ENCODE measurements at regions not wholly inside any gene's neighbourhood (a gene's known extent, or its start where the extent isn't known, plus 50 kb on each side); places are given as distances from the start of the nearest gene placed in this dataset.
"Not testable (repeated sequence)": the region's sequence is repeated elsewhere in the genome, so short reads cannot be mapped to it uniquely, and the experiment has no call there.

GRCh38 chr21:26267389-26267788 lies 96.8 kb upstream of the APP start:
- H3K4me1 ChIP-seq, result no peaks in the 10 kb centered on the region
- H3K4me3 ChIP-seq (replicated peaks in 1 of 3), result no peak overlapping the region
- intact Hi-C loops (cut with DNase I), result no loop called here
- no peaks in the 10 kb centered on the region for H3K27me3 ChIP-seq
- H3K27ac ChIP-seq, result no peak overlapping the region
- H3K36me3 ChIP-seq, result no peaks in the 10 kb centered on the region
- no peaks in the 10 kb centered on the region for H3K9me3 ChIP-seq
- TF ChIP-seq, protein P1, sequence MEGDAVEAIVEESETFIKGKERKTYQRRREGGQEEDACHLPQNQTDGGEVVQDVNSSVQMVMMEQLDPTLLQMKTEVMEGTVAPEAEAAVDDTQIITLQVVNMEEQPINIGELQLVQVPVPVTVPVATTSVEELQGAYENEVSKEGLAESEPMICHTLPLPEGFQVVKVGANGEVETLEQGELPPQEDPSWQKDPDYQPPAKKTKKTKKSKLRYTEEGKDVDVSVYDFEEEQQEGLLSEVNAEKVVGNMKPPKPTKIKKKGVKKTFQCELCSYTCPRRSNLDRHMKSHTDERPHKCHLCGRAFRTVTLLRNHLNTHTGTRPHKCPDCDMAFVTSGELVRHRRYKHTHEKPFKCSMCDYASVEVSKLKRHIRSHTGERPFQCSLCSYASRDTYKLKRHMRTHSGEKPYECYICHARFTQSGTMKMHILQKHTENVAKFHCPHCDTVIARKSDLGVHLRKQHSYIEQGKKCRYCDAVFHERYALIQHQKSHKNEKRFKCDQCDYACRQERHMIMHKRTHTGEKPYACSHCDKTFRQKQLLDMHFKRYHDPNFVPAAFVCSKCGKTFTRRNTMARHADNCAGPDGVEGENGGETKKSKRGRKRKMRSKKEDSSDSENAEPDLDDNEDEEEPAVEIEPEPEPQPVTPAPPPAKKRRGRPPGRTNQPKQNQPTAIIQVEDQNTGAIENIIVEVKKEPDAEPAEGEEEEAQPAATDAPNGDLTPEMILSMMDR (IDR thresholded peaks at IDR 0.05), result no peak
- no peak for TF ChIP-seq POLR2A (IDR thresholded peaks at IDR 0.05)
- WGBS, 2 donors, result 85 to 91% methylated on average over 4 of the region's 4 CpGs
- DNase-seq, result no peak

DNA sequence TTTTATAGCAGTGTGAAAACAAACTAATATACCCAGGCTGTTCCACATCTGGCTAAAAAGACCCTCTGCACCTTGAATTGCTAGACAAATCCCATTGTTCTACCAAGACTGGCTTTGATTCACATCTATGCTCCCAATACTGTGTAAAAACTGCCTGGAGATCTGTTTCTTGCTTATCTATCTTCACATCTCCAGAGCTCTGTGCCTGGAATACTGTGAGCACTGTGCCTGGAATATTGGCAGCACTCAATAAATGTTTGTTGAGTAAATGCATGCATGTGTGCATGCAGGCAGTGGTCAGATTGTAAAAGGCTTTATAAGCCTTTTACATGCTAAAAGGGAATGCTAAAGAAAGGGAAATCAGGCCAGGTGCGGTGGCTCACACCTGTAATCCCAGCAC lies 75.5 kb upstream of the APP start:
- Histone ChIP-seq H3K27me3 (no peaks in the 10 kb centered on the region), H3K36me3 (no peaks in the 10 kb centered on the region), H3K4me1 (no peaks in the 10 kb centered on the region), H3K4me3 (replicated peaks in 1 of 3) (no peak overlapping the region), H3K9me3 (no peaks in the 10 kb centered on the region), H3K27ac (no peak overlapping the region)
- intact Hi-C loops (cut with DNase I), result no loop called here
- WGBS, 2 donors, result 100% methylated on average over 1 of the region's 1 CpG
- no peak for DNase-seq
- TF ChIP-seq, protein P1 (IDR thresholded peaks at IDR 0.05), result no peak
- no peak for TF ChIP-seq POLR2A (IDR thresholded peaks at IDR 0.05)

DNA sequence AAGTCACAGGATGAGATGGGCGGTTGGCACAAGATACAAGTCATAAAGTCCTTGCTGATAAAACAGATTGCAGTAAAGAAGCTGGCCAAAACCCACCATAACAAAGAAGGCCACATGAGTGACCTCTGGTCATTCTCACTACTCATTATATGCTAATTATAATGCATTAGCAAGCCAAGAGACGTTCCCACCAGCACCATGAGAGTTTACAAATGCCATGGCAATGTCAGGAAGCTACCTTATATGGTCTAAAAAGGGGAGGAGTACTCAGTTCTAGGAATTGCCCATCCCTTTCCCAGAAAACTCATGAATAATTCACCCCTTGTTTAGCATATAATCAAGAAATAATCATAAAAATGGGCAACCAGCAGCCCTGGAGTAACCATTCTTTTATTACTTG lies 74.9 kb upstream of the APP start:
- WGBS, 2 donors, result 85 to 88% methylated on average over 2 of the region's 2 CpGs
- H3K4me1 ChIP-seq, result no peaks in the 10 kb centered on the region

GRCh38 chr21:26238646-26239045 lies 68.1 kb upstream of the APP start:
- H3K9me3 ChIP-seq, result no peaks in the 10 kb centered on the region
- H3K36me3 ChIP-seq, result no peaks in the 10 kb centered on the region
- no peaks in the 10 kb centered on the region for H3K4me1 ChIP-seq
- 75 to 84% methylated on average over 3 of the region's 3 CpGs for WGBS, 2 donors
- intact Hi-C loops (cut with DNase I), result no loop called here
- no peaks in the 10 kb centered on the region for H3K27me3 ChIP-seq
- H3K27ac ChIP-seq, result no peak overlapping the region
- no peak for DNase-seq
- TF ChIP-seq, protein P1 (IDR thresholded peaks at IDR 0.05), result no peak
- TF ChIP-seq POLR2A (IDR thresholded peaks at IDR 0.05), result no peak
- no peak overlapping the region for H3K4me3 ChIP-seq (replicated peaks in 1 of 3)

More for the DNA sequence above, 74.9 kb upstream of the APP start:
- H3K9me3 ChIP-seq, result no peaks in the 10 kb centered on the region
- no peaks in the 10 kb centered on the region for H3K36me3 ChIP-seq
- no peak for DNase-seq
- H3K4me3 ChIP-seq (replicated peaks in 1 of 3), result no peak overlapping the region
- TF ChIP-seq, protein P1 (IDR thresholded peaks at IDR 0.05), result no peak
- TF ChIP-seq POLR2A (IDR thresholded peaks at IDR 0.05), result no peak
- H3K27ac ChIP-seq, result no peak overlapping the region
- intact Hi-C loops (cut with DNase I), result no loop called here
- no peaks in the 10 kb centered on the region for H3K27me3 ChIP-seq

- intact Hi-C loops (cut with DNase I), result no loop called here
- Histone ChIP-seq H3K4me3 (replicated peaks in 1 of 3) (no peak overlapping the region), H3K9me3 (no peaks in the 10 kb centered on the region), H3K27ac (no peak overlapping the region), H3K4me1 (no peaks in the 10 kb centered on the region), H3K36me3 (no peaks in the 10 kb centered on the region), H3K27me3 (no peaks in the 10 kb centered on the region)
- DNase-seq, result no peak
- TF ChIP-seq, protein P1 (IDR thresholded peaks at IDR 0.05), result no peak
- no peak for TF ChIP-seq POLR2A (IDR thresholded peaks at IDR 0.05)
- WGBS, 2 donors, result 79 to 95% methylated on average over 4 of the region's 4 CpGs
These were observed 65.7 kb upstream of the APP start for GRCh38 chr21:26236281-26236680.

GRCh38 chr21:26233297-26233696 lies 62.7 kb upstream of the APP start:
- H3K27me3 ChIP-seq; H3K27ac ChIP-seq; H3K4me3 ChIP-seq (replicated peaks in 1 of 3); intact Hi-C loops (cut with DNase I); H3K4me1 ChIP-seq; H3K9me3 ChIP-seq; DNase-seq; H3K36me3 ChIP-seq: not testable (repeated sequence)
- 88 to 89% methylated on average over 1 of the region's 1 CpG for WGBS, 2 donors

- intact Hi-C loops (cut with DNase I); H3K9me3 ChIP-seq; DNase-seq; H3K4me1 ChIP-seq; H3K4me3 ChIP-seq (replicated peaks in 1 of 3); H3K27ac ChIP-seq; H3K36me3 ChIP-seq; H3K27me3 ChIP-seq: not testable (repeated sequence)
- 90 to 95% methylated on average over 8 of the region's 8 CpGs for WGBS, 2 donors
These were observed 61.9 kb upstream of the APP start for GRCh38 chr21:26232491-26232890.
